GM12875 (cell line): ENCODE measurements at regions not wholly inside any gene's neighbourhood (a gene's known extent, or its start where the extent isn't known, plus 50 kb on each side); places are given as distances from the start of the nearest gene placed in this dataset.
"Not testable (repeated sequence)": the region's sequence is repeated elsewhere in the genome, so short reads cannot be mapped to it uniquely, and the experiment has no call there.

Experiments
- H3K4me3 ChIP-seq: one replicate; pipeline ENCODE4 v1.5.1; 2011; ENCODE audit warnings: low read depth, low read length, control low read depth
- TF ChIP-seq, protein P1 (sequence below): IDR thresholded peaks from 2 replicates; pipeline ENCODE4 v1.5.1; 2011; ENCODE audit warnings: low read depth, mild to moderate bottlenecking, control low read depth, inconsistent platforms, low read length, moderate library complexity, borderline replicate concordance; ENCODE audit not compliant: insufficient read depth

DNA sequence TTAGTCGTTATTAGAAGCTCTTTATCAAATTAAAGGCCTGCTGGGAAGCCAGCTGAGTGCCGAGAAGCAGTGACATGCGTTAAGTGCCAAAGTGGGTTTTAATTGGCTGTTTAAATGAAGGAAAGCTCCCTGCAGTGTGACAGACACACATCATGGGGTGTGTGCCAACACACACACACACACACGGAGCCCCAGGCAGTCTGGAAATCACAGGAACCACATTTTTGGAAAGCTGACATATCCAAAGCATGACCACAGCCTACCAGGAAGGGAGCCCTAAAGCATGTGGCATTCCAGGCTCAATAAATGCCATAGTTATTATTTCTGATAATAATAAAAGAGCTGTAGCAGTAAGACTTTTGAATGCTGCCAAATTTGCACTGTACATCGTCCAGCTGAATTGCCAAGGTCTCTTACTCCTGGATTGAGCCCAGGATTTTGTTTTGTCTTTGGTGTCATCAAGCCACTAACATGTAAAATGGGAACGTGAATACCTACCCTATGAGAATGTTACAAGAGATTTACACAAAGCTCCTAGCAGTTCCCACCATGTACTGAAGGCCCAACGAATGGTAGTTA is 135.1 kb downstream of the TMEM30B start:
- TF ChIP-seq, protein P1, sequence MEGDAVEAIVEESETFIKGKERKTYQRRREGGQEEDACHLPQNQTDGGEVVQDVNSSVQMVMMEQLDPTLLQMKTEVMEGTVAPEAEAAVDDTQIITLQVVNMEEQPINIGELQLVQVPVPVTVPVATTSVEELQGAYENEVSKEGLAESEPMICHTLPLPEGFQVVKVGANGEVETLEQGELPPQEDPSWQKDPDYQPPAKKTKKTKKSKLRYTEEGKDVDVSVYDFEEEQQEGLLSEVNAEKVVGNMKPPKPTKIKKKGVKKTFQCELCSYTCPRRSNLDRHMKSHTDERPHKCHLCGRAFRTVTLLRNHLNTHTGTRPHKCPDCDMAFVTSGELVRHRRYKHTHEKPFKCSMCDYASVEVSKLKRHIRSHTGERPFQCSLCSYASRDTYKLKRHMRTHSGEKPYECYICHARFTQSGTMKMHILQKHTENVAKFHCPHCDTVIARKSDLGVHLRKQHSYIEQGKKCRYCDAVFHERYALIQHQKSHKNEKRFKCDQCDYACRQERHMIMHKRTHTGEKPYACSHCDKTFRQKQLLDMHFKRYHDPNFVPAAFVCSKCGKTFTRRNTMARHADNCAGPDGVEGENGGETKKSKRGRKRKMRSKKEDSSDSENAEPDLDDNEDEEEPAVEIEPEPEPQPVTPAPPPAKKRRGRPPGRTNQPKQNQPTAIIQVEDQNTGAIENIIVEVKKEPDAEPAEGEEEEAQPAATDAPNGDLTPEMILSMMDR: no peak
- H3K4me3 ChIP-seq: no peak overlapping the region

DNA sequence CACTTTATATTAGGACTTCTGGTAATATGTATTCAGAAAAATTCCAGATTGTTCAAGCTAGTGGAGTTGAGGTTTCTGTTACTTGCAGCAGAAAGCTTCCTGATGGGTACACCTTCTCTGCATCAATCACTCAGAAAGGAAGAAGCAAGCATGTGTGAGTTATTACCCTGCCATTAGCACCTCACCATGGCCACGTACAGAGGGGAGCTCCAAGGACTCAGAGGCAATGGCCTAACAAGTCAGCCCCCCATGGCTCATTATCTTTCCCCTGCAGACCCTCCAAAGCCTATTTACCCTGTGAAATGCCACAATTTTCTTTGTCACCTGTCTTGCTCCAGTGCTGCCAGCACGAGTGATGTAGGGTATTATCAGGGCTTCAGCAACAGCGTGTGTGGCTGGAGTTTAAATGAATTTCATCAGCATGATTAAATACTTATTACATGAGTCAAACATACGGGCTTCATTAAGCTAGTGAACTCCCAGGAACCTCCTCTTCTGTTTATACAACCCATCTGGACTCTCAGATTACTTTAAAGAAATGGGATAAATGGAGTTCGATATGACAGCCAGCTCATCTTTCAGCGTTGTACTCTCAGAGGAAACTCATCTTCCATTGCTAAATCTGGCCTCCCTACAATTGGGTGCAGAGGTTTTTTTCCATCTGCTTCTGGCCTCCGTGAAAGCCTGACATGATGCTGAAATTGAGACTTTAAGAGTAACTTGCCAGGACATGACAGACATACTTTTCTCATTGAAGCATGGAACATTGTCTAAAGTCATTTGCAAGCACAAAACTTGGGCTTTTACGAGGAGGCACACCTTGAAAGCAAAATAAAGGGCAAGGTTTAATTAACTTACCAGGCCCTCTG is 135.9 kb downstream of the TMEM30B start:
- no peak overlapping the region for H3K4me3 ChIP-seq
- TF ChIP-seq, protein P1: no peak

DNA sequence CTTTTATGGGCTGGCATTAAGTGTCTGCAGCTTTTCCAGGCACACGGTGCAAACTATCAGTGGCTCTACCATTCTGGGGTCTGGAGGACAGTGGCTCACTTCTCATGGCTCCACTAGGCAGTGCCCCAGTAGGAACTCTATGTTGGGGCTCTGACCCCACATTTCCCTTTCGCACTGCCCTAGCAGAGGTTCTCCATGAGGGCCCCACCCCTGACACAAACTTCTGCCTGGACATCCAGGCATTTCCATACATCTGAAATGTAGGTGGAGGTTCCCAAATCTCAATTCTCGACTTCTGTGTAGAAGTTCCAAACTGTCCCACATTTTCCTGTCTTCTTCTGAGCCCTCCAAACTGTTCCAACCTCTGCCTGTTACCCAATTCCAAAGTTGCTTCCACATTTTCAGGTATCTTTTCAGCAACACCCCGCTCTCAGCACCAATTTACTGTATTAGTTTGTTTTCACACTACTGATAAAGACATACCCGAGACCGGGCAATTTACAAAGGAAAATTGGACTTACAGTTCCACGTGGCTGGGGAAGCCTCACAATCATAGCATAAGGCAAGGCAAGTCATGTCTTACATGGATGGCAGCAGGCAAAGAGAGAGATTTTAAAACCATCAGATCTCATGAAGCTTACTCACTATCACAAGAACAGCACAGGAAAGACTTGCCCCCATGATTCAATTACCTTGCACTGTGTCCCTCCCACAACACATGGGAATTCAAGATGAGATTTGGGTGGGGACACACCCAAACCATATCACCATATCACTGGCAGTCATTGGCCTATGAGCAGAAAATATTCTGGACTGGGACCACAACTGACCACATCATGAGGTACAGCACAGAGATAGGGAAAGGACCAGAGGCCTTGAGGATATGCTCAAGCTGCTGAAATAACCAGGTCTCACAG is 136.8 kb downstream of the TMEM30B start:
- not testable (repeated sequence) for H3K4me3 ChIP-seq

DNA sequence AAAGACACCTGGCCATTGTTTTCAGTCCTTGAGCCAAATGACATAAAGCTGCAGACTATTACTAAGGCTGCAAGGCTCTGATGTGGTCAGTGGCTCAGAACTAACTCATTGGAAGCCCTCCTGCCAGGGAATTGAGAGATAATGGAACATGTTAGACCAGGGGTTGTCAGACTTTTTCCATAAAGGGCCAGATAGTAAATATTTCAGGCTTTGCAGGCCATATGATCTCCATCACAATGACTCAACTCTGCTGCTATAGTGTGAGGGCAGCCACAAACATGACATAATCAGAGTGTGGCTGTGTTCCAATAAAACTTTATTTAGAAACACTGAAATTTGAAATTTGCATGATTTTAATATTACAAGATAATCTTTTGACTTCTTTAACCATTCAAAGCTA is 140.3 kb downstream of the TMEM30B start:
- TF ChIP-seq, protein P1: no peak
- no peak overlapping the region for H3K4me3 ChIP-seq

DNA sequence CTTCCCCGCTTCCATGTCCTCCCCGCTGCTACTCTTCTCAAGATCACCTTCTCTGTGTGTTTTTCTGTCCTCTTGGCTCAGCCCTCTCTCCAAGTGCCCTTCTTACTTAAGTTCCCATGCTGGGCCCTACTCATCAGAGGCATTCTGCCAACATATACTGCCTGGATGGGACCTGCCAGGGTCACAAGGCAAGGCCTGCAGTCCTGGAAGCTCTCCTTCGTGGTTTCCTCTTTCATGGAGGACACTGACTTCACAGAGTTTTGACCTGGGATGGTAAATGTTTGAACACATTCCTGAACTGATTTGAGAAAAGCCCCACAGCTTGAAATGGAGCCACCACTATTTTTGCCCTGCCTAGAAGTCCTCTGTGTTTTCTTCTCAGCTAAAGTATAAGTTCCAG is 140.9 kb downstream of the TMEM30B start:
- TF ChIP-seq, protein P1: no peak
- H3K4me3 ChIP-seq: no peak overlapping the region

DNA sequence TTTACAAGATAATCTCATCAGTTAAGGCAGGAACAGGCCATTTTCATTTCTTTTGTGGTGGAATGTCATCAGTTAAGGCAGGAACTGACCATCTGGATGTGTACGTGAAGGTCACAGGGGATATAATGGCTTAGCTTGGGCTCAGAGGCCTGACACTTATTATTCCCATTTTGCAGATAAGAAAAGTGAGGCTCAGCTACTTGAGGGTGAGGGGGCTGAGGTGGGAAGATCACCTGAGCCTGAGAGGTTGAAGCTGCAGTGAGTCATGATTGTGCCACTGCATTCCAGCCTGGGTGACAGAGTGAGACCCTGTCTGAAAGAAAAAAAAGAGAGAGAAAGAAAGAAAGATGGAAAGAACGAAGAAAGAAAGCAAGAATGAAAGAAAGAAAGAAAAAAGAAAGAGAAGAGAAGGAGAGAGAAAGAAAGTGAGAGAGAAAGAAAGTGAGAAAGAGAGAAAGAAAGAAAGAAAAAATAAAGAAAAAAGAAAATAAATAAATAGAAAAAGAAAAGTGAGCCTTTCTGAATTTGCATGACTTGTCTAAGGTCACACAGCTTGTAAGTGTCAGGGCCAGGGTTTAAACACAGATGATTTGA is 142.0 kb downstream of the TMEM30B start:
- H3K4me3 ChIP-seq: no peak overlapping the region
- TF ChIP-seq, protein P1: no peak

DNA sequence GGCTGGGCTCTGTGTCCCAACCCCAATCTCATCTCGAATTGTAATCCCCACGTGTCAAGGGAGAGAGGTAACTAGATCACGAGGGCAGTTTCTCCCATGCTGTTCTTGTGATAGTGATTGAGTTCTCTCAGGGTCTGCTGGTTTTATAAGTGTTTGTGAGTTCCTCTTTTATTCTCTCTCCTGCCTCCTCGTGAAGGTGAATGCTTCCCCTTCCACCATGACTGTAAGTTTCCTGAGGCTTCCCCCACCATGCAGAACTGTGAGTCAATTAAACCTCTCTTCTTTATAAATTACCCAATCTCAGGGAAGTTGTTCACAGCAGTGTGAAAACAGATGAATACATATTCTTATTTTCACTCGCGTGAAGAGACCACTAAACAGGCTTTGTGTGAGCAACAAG is 148.2 kb downstream of the TMEM30B start:
- TF ChIP-seq, protein P1: no peak
- no peak overlapping the region for H3K4me3 ChIP-seq
